ENCODE measurements at regions not wholly inside any gene's neighbourhood (a gene's known extent, or its start where the extent isn't known, plus 50 kb on each side); places are given as distances from the start of the nearest gene placed in this dataset.

DNA sequence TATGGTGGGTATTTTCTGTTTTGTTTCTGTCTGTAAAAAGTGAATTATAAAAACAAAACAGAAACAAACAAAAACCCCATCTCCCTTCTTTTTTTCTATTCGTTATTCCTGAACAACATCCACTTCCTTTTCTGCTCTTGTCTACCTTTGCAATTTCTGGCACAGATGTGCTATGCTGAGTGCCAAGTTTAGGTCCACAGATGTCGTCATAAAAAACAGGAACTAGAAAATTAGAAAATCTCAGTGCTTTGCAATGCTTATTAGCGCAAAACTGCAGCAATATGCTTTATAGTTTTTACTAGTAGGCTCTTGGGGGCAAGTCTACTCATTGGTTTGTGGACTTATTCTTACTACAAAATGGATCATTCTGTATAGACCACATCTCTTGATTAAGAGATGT is 94.2 kb upstream of the PRKCQ start:
- TF ChIP-seq, protein P1, sequence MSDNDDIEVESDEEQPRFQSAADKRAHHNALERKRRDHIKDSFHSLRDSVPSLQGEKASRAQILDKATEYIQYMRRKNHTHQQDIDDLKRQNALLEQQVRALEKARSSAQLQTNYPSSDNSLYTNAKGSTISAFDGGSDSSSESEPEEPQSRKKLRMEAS (IDR thresholded peaks at IDR 0.05; ENCODE audit: insufficient read depth, insufficient read length): no peak
- TF ChIP-seq POLR2A (IDR thresholded peaks at IDR 0.05; ENCODE audit: low read depth, low read length): no peak
- TF ChIP-seq, protein P2, sequence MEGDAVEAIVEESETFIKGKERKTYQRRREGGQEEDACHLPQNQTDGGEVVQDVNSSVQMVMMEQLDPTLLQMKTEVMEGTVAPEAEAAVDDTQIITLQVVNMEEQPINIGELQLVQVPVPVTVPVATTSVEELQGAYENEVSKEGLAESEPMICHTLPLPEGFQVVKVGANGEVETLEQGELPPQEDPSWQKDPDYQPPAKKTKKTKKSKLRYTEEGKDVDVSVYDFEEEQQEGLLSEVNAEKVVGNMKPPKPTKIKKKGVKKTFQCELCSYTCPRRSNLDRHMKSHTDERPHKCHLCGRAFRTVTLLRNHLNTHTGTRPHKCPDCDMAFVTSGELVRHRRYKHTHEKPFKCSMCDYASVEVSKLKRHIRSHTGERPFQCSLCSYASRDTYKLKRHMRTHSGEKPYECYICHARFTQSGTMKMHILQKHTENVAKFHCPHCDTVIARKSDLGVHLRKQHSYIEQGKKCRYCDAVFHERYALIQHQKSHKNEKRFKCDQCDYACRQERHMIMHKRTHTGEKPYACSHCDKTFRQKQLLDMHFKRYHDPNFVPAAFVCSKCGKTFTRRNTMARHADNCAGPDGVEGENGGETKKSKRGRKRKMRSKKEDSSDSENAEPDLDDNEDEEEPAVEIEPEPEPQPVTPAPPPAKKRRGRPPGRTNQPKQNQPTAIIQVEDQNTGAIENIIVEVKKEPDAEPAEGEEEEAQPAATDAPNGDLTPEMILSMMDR (IDR thresholded peaks at IDR 0.05; ENCODE audit: extremely low read depth in 1 of 2, insufficient read depth in 1 of 2, low read depth in 1 of 2, low read length in 2 of 2): no peak
